Coronary artery (tissue), 2 donors: ENCODE measurements at regions not wholly inside any gene's neighbourhood (a gene's known extent, or its start where the extent isn't known, plus 50 kb on each side); places are given as distances from the start of the nearest gene placed in this dataset.
"Not testable (repeated sequence)": the region's sequence is repeated elsewhere in the genome, so short reads cannot be mapped to it uniquely, and the experiment has no call there.

ENCODE experiments used
- DNase-seq: peaks from one replicate; pipeline ENCODE4 v3.0.0-alpha.2; 2017; ENCODE audit warnings: low spot score
- H3K27ac ChIP-seq, 2 donors: fragments of 200-600 bp; sonication (generic); one replicate each; pipeline ENCODE4 v1.5.1; 2016 to 2019
- H3K4me3 ChIP-seq: fragments of 200-600 bp; sonication (generic); 2 replicates; pipeline ENCODE4 v1.5.1; 2016; ENCODE audit warnings: mild to moderate bottlenecking, moderate library complexity
- TF ChIP-seq, protein P1 (sequence below): fragments of 200-600 bp; sonication (generic); IDR thresholded peaks from one replicate; pipeline ENCODE4 v1.5.1; 2019; ENCODE audit warnings: antibody characterized with exemption

DNA sequence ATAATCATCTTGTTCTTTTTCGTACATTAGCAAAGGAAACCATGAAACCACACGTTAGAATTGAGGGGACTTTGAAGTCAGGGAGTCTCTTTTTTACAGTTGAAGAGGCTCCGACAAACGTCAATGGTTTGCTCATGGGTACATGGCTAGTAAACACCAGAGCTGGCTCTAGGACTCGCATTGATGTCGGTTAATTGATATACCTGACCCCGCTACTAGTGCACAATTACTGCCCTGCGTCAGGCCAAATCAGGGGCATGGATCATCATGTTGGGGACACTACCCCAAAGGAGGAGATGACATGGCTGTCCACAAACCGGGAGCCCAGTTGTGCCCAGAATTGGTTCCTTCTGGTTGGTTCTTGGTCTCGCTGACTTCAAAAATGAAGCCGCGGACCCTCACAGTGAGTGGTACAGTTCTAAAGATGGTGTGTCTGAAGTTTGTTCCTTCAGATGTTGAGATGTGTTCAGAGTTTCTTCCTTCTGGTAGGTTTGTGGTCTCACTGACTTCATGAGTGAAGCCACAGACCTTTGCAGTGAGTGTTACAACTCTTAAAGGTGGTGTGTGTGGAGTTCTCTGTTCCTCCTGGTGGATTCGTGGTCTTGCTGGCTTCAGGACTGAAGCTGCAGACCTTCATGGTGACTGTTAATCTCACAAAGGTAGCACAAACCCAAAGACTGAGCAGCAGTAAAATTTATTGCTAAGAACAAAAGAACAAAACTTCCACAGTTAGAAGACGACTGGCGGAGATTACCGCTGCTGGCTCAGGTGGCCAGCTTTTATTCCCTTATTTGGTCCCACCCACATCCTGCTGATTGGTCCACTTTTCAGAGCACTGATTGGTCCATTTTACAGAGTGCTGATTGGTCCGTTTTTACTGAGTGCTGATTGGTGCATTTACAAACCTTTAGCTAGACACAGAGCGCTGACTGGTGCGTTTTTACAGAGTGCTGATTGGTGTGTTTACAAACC lies 126.9 kb upstream of the ERRFI1 start:
- DNase-seq, result no peak
- H3K4me3 ChIP-seq, result no peak overlapping the region
- no peak overlapping the region for H3K27ac ChIP-seq
- TF ChIP-seq, protein P1, sequence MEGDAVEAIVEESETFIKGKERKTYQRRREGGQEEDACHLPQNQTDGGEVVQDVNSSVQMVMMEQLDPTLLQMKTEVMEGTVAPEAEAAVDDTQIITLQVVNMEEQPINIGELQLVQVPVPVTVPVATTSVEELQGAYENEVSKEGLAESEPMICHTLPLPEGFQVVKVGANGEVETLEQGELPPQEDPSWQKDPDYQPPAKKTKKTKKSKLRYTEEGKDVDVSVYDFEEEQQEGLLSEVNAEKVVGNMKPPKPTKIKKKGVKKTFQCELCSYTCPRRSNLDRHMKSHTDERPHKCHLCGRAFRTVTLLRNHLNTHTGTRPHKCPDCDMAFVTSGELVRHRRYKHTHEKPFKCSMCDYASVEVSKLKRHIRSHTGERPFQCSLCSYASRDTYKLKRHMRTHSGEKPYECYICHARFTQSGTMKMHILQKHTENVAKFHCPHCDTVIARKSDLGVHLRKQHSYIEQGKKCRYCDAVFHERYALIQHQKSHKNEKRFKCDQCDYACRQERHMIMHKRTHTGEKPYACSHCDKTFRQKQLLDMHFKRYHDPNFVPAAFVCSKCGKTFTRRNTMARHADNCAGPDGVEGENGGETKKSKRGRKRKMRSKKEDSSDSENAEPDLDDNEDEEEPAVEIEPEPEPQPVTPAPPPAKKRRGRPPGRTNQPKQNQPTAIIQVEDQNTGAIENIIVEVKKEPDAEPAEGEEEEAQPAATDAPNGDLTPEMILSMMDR, result no peak

- Histone ChIP-seq H3K27ac (no peak overlapping the region), H3K4me3 (no peak overlapping the region)
- TF ChIP-seq, protein P1, result no peak
- no peak for DNase-seq
Observed at GRCh38 chr1:8151647-8152046, 125.5 kb upstream of the ERRFI1 start.

GRCh38 chr1:8149756-8150155 lies 123.6 kb upstream of the ERRFI1 start:
- DNase-seq, H3K27ac ChIP-seq, H3K4me3 ChIP-seq: not testable (repeated sequence)

DNA sequence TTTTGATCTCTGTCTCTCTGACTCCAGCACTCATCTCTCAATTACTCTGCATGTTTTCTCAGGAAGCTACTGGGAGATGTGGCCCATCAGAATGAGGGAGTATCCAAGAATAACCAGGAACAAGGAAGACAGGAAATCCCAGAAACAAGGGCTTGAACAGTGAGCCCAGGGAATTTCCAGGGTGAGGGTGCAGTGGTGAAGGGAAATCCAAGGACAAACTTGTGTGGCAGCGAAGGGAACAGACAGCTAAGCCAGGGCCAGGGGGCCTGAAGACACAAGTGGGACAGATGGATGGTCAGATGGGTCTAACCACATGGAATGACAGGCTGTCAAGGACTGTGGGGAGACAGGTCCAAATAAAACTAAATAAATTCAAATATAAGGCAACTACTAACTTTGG lies 121.8 kb upstream of the ERRFI1 start:
- Histone ChIP-seq H3K4me3 (no peak overlapping the region), H3K27ac (no peak overlapping the region)
- no peak for DNase-seq
- TF ChIP-seq, protein P1, result no peak

GRCh38 chr1:8146257-8146855 lies 120.2 kb upstream of the ERRFI1 start:
- Histone ChIP-seq H3K4me3 (no peak overlapping the region), H3K27ac (no peak overlapping the region)
- TF ChIP-seq, protein P1, result no peak
- no peak for DNase-seq

DNA sequence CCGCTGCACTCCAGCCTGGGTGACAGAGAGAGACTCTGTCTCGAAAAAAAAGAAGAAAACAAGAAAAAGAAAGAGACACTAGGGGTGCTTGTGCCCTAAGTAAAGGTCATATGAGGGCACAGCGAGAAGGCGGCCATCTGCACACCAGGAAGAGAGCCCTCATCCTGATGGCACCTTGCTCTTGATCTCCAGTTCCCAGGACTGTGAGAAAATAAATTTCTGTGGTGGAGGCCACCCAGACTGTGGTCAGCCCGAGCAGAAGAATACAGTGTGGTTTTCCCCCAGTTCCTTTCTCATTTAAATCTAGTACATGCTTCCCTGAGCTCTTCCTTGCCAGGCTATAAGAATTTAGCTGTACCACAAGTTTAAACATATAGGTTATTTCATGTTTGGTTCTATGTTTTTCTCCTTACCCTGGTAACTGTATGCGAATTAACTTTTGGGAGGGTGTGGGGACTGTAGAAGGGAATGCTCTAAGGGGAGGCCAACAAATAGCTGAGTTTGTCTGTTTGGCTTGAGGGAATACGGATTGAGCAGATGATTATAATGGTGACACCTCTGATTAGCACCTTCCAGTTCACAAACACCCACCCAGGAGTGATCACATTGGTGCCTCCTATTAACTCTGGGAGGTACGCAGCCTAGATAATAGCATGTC lies 119.6 kb upstream of the ERRFI1 start:
- DNase-seq, result no peak
- H3K4me3 ChIP-seq, result no peak overlapping the region
- no peak overlapping the region for H3K27ac ChIP-seq
- TF ChIP-seq, protein P1, result no peak

GRCh38 chr1:8144323-8144722 lies 118.2 kb upstream of the ERRFI1 start:
- H3K27ac ChIP-seq, result no peak overlapping the region
- no peak for DNase-seq
- H3K4me3 ChIP-seq, result no peak overlapping the region
- TF ChIP-seq, protein P1, result no peak
